H9 (cell line): ENCODE measurements at regions not wholly inside any gene's neighbourhood (a gene's known extent, or its start where the extent isn't known, plus 50 kb on each side); places are given as distances from the start of the nearest gene placed in this dataset.

Experiments
- DNase-seq: peaks from one replicate; pipeline ENCODE4 v3.0.0-alpha.2; 2017
- H2AFZ ChIP-seq: one replicate; pipeline ENCODE4 v1.6.1; 2013; ENCODE audit warnings: mild to moderate bottlenecking, low read length, control low read depth, moderate library complexity
- H2AK5ac ChIP-seq: 2 replicates; pipeline ENCODE4 v1.6.1; 2013; ENCODE audit warnings: low read length, control low read depth, mixed read lengths; ENCODE audit not compliant: insufficient read length
- H2BK120ac ChIP-seq: one replicate; pipeline ENCODE4 v1.6.1; 2013; ENCODE audit warnings: low read depth, mild to moderate bottlenecking, low read length, control low read depth, inconsistent platforms; ENCODE audit not compliant: poor library complexity, severe bottlenecking
- H2BK12ac ChIP-seq: 2 replicates; pipeline ENCODE4 v1.6.1; 2013; ENCODE audit warnings: low read length, control low read depth, mixed read lengths, low read depth; ENCODE audit not compliant: insufficient read length
- H2BK15ac ChIP-seq: 2 replicates; pipeline ENCODE4 v1.6.1; 2013; ENCODE audit warnings: low read depth, low read length, control low read depth
- H2BK20ac ChIP-seq: one replicate; pipeline ENCODE4 v1.6.1; 2013; ENCODE audit warnings: low read depth, mild to moderate bottlenecking, low read length, control low read depth, inconsistent platforms; ENCODE audit not compliant: poor library complexity, severe bottlenecking
- H2BK5ac ChIP-seq: 2 replicates; pipeline ENCODE4 v1.6.1; 2013; ENCODE audit warnings: low read length, control low read depth, mixed read lengths; ENCODE audit not compliant: insufficient read length
- H3K14ac ChIP-seq: 2 replicates; pipeline ENCODE4 v1.6.1; 2013; ENCODE audit warnings: low read length, control low read depth; ENCODE audit not compliant: insufficient read depth
- H3K18ac ChIP-seq: 2 replicates; pipeline ENCODE4 v1.6.1; 2013; ENCODE audit warnings: low read depth, mild to moderate bottlenecking, mixed read lengths, low read length, control low read depth; ENCODE audit not compliant: insufficient read length
- H3K23ac ChIP-seq: 2 replicates; pipeline ENCODE4 v1.6.1; 2013; ENCODE audit warnings: low read length, control low read depth, mixed read lengths, low read depth; ENCODE audit not compliant: insufficient read length
- H3K23me2 ChIP-seq: 2 replicates; pipeline ENCODE4 v1.6.1; 2013; ENCODE audit warnings: low read depth, mild to moderate bottlenecking, mixed read lengths, low read length, control low read depth; ENCODE audit not compliant: insufficient read length, poor library complexity, severe bottlenecking
- H3K27ac ChIP-seq: 2 replicates; pipeline ENCODE4 v1.5.1; 2013; ENCODE audit warnings: low read length, control low read depth, mixed read lengths, low read depth; ENCODE audit not compliant: insufficient read length
- H3K27me3 ChIP-seq: 2 replicates; pipeline ENCODE4 v1.6.1; 2013; ENCODE audit warnings: low read length, control low read depth, inconsistent platforms; ENCODE audit not compliant: insufficient read depth
- H3K4ac ChIP-seq: 2 replicates; pipeline ENCODE4 v1.6.1; 2013; ENCODE audit warnings: low read depth, mild to moderate bottlenecking, control low read depth, inconsistent platforms, low read length, moderate library complexity
- H3K4me1 ChIP-seq: 2 replicates; pipeline ENCODE4 v1.6.1; 2013; ENCODE audit warnings: low read length, control low read depth, inconsistent platforms; ENCODE audit not compliant: insufficient read depth
- H3K4me2 ChIP-seq: 2 replicates; pipeline ENCODE4 v1.6.1; 2013; ENCODE audit warnings: low read length, control low read depth, mixed read lengths; ENCODE audit not compliant: insufficient read length, insufficient read depth
- H3K56ac ChIP-seq: 2 replicates; pipeline ENCODE4 v1.6.1; 2013; ENCODE audit warnings: low read depth, mild to moderate bottlenecking, mixed read lengths, low read length, control low read depth; ENCODE audit not compliant: insufficient read length
- H3K79me1 ChIP-seq: 2 replicates; pipeline ENCODE4 v1.6.1; 2013; ENCODE audit warnings: low read depth, mild to moderate bottlenecking, moderate library complexity, low read length, control low read depth, inconsistent platforms; ENCODE audit not compliant: insufficient read depth, poor library complexity, severe bottlenecking
- H3K79me2 ChIP-seq: 2 replicates; pipeline ENCODE4 v1.6.1; 2013; ENCODE audit warnings: low read length, control low read depth, inconsistent platforms; ENCODE audit not compliant: insufficient read depth
- H3K9ac ChIP-seq: 2 replicates; pipeline ENCODE4 v1.6.1; 2013; ENCODE audit warnings: low read length, control low read depth, mixed read lengths; ENCODE audit not compliant: insufficient read length; ENCODE audit errors: extremely low read depth
- H3K9me3 ChIP-seq: one replicate; pipeline ENCODE4 v1.6.1; 2013; ENCODE audit warnings: low read depth, low read length, inconsistent platforms; ENCODE audit not compliant: control insufficient read depth
- H3T11ph ChIP-seq: one replicate; pipeline ENCODE4 v1.6.1; 2013; ENCODE audit warnings: mild to moderate bottlenecking, low read length, control low read depth, inconsistent platforms
- H4K20me1 ChIP-seq: one replicate; pipeline ENCODE4 v1.6.1; 2013; ENCODE audit not compliant: control insufficient read depth, insufficient read length, insufficient read depth
- H4K5ac ChIP-seq: 2 replicates; pipeline ENCODE4 v1.6.1; 2013; ENCODE audit warnings: low read depth, mild to moderate bottlenecking, mixed read lengths, low read length, control low read depth; ENCODE audit not compliant: insufficient read length
- H4K8ac ChIP-seq: replicated peaks from 2 replicates; pipeline ENCODE4 v1.6.1; 2013; ENCODE audit warnings: low read length, control low read depth, mixed read lengths, low read depth; ENCODE audit not compliant: insufficient read length
- H4K91ac ChIP-seq: 2 replicates; pipeline ENCODE4 v1.6.1; 2013; ENCODE audit warnings: low read depth, mild to moderate bottlenecking, moderate library complexity, mixed read lengths, low read length, control low read depth; ENCODE audit not compliant: insufficient read length
- H3K27ac Mint-ChIP-seq, 3 experiments: 2 replicates in 2 of 3; 3 replicates in 1 of 3; pipeline ENCODE4 v1.8.0; 2020 to 2021; ENCODE audit warnings: mixed read lengths in 3 of 3, mild to moderate bottlenecking in 1 of 3, moderate library complexity in 1 of 3
- H3K27me3 Mint-ChIP-seq: 2 replicates; pipeline ENCODE4 v1.8.0; 2021; ENCODE audit warnings: low read depth, mild to moderate bottlenecking, moderate library complexity, mixed read lengths
- H3K36me3 Mint-ChIP-seq, 3 experiments: 2 replicates in 2 of 3; 3 replicates in 1 of 3; pipeline ENCODE4 v1.8.0; 2020 to 2021; ENCODE audit warnings: low read depth in 3 of 3, mixed read lengths in 3 of 3; ENCODE audit not compliant: insufficient read depth in 1 of 3
- H3K4me1 Mint-ChIP-seq, 2 experiments: 2 replicates each; pipeline ENCODE4 v1.8.0; 2020; ENCODE audit warnings: mixed read lengths in 2 of 2
- H3K4me3 Mint-ChIP-seq, 2 experiments: 2 replicates in 1 of 2; 3 replicates in 1 of 2; pipeline ENCODE4 v1.8.0; 2020 to 2021; ENCODE audit warnings: mild to moderate bottlenecking in 2 of 2, mixed read lengths in 2 of 2, moderate library complexity in 1 of 2
- H3K9me3 Mint-ChIP-seq, 2 experiments: 2 replicates in 1 of 2; 3 replicates in 1 of 2; pipeline ENCODE4 v1.8.0; 2020; ENCODE audit warnings: mild to moderate bottlenecking in 2 of 2, mixed read lengths in 2 of 2, moderate library complexity in 1 of 2
- CTCF ChIP-seq: fragments of 200-600 bp; sonication (generic); conservative IDR thresholded peaks from 3 replicates; pipeline ENCODE4 v1.8.0; 2021; ENCODE audit warnings: antibody characterized with exemption, mild to moderate bottlenecking
- WGBS: extraction: QIAGEN DNeasy Blood & Tissue Kit; methylation state at CpG from one replicate; pipeline ENCODE4 v1.1.7; 2013; ENCODE audit warnings: missing lambda C conversion rate, low lambda C conversion rate, mixed read lengths; ENCODE audit not compliant: insufficient read length; ENCODE audit errors: extremely low coverage; 5-methylcytosine and 5-hydroxymethylcytosine counted together

GRCh38 chr1:96095849-96096612, 625.6 kb upstream of the PTBP2 start:
- Histone ChIP-seq H2BK12ac (no peak overlapping the region), H2AK5ac (no peak overlapping the region), H3K56ac (no peak overlapping the region), H2BK5ac (no peak overlapping the region), H4K5ac (no peak overlapping the region), H2BK15ac (no peak overlapping the region), H2BK120ac (no peak overlapping the region), H3K9ac (no peak overlapping the region), H3K79me1 (no peaks in the 10 kb centered on the region), H3T11ph (no peak overlapping the region), H2AFZ (no peak overlapping the region), H3K14ac (no peak overlapping the region), H4K8ac (no peak overlapping the region), H3K18ac (no peak overlapping the region), H3K27me3 (no peaks in the 10 kb centered on the region), H3K4me1 (no peaks in the 10 kb centered on the region), H3K27ac (no peak overlapping the region), H4K20me1 (no peaks in the 10 kb centered on the region), H3K9me3 (no peaks in the 10 kb centered on the region), H4K91ac (no peak overlapping the region), H3K23ac (no peak overlapping the region), H2BK20ac (no peak overlapping the region), H3K79me2 (no peaks in the 10 kb centered on the region), H3K4ac (no peak overlapping the region), H3K4me2 (no peak overlapping the region), H3K23me2 (no peaks in the 10 kb centered on the region)
- Mint-ChIP-seq H3K9me3 (no peaks in the 10 kb centered on the region), H3K27me3 (no peaks in the 10 kb centered on the region), H3K36me3 (peaks cover 0 to 1% (median 0%) of the 10 kb centered on the region in 3 experiments; a peak in 2 of 7 replicates), H3K27ac (no peak overlapping the region; a peak in 1 of 7 replicates), H3K4me1 (peaks cover 5 to 7% of the 10 kb centered on the region in 2 experiments; a peak in 3 of 4 replicates), H3K4me3 (no peak overlapping the region)
- DNase-seq, result no peak
- TF ChIP-seq CTCF, result no peak
- WGBS, result no CpG with 5 or more reads among the region's 2 CpGs
